BLaER1 (cell line): ENCODE measurements at regions not wholly inside any gene's neighbourhood (a gene's known extent, or its start where the extent isn't known, plus 50 kb on each side); places are given as distances from the start of the nearest gene placed in this dataset.
"Not testable (repeated sequence)": the region's sequence is repeated elsewhere in the genome, so short reads cannot be mapped to it uniquely, and the experiment has no call there.

Source experiments
- H3K27ac ChIP-seq: shearing (Covaris generic); formaldehyde crosslinking; 2 replicates; pipeline ENCODE4 v1.8.1; 2022
- H3K27me3 ChIP-seq: shearing (Covaris generic); formaldehyde crosslinking; 2 replicates; pipeline ENCODE4 v1.8.1; 2022
- H3K36me3 ChIP-seq: shearing (Covaris generic); formaldehyde crosslinking; 2 replicates; pipeline ENCODE4 v1.8.1; 2022
- H3K4me1 ChIP-seq: shearing (Covaris generic); formaldehyde crosslinking; 2 replicates; pipeline ENCODE4 v1.8.1; 2022
- H3K4me2 ChIP-seq: shearing (Covaris generic); formaldehyde crosslinking; 2 replicates; pipeline ENCODE4 v1.8.1; 2022
- H3K4me3 ChIP-seq: shearing (Covaris generic); formaldehyde crosslinking; 2 replicates; pipeline ENCODE4 v1.8.1; 2022
- H3K9ac ChIP-seq: shearing (Covaris generic); formaldehyde crosslinking; 2 replicates; pipeline ENCODE4 v1.8.1; 2022
- H3K9me3 ChIP-seq: shearing (Covaris generic); formaldehyde crosslinking; 2 replicates; pipeline ENCODE4 v1.8.1; 2022
- H4K20me1 ChIP-seq: shearing (Covaris generic); formaldehyde crosslinking; 2 replicates; pipeline ENCODE4 v1.8.1; 2022
- Cebpa-rat ChIP-seq: shearing (Covaris generic); IDR thresholded peaks from 2 replicates; pipeline ENCODE4 v1.8.1; 2022

DNA sequence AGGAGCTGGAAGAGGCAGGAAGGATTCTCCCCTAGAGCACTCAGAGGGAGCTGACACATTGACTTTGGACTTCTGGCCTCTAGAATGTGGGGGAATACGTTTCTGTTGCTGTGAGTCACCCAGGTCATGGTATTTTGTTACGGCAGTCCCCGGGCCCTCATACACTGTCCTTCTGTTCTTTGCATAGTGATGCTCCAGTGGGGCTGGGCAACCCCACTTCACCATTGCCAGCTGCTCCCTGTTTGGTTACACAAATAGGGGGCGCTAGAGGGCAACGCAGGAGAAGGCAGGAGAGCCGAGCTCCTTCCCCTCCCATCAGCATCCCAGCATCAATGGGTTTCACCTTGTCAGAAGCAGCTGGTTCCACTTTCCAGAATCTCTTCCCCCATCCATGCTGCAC lies 257.7 kb upstream of the FOXF1 start:
- Histone ChIP-seq H3K9ac (no peak overlapping the region), H3K4me3 (no peak overlapping the region), H3K9me3 (no peaks in the 10 kb centered on the region; the same call in 1 of the 2 replicates), H3K36me3 (no peaks in the 10 kb centered on the region), H3K4me1 (no peaks in the 10 kb centered on the region), H4K20me1 (no peaks in the 10 kb centered on the region), H3K4me2 (no peak overlapping the region), H3K27me3 (no peaks in the 10 kb centered on the region), H3K27ac (no peak overlapping the region)
- TF ChIP-seq Cebpa-rat, result no peak

GRCh38 chr16:86255966-86256365 lies 254.4 kb upstream of the FOXF1 start:
- Histone ChIP-seq H3K4me3 (no peak overlapping the region), H3K27me3 (no peaks in the 10 kb centered on the region), H4K20me1 (no peaks in the 10 kb centered on the region), H3K4me2 (no peak overlapping the region), H3K9me3 (peaks cover 3% of the 10 kb centered on the region; the same call in 1 of the 2 replicates), H3K36me3 (no peaks in the 10 kb centered on the region), H3K9ac (no peak overlapping the region), H3K4me1 (no peaks in the 10 kb centered on the region), H3K27ac (no peak overlapping the region)
- TF ChIP-seq Cebpa-rat, result no peak

- Histone ChIP-seq H3K9ac (no peak overlapping the region), H3K36me3 (no peaks in the 10 kb centered on the region), H3K4me3 (no peak overlapping the region), H4K20me1 (no peaks in the 10 kb centered on the region), H3K9me3 (peaks cover 13% of the 10 kb centered on the region), H3K27ac (no peak overlapping the region), H3K27me3 (no peaks in the 10 kb centered on the region), H3K4me2 (no peak overlapping the region), H3K4me1 (no peaks in the 10 kb centered on the region)
- TF ChIP-seq Cebpa-rat, result no peak
These were observed 253.3 kb upstream of the FOXF1 start for GRCh38 chr16:86256995-86257394.

DNA sequence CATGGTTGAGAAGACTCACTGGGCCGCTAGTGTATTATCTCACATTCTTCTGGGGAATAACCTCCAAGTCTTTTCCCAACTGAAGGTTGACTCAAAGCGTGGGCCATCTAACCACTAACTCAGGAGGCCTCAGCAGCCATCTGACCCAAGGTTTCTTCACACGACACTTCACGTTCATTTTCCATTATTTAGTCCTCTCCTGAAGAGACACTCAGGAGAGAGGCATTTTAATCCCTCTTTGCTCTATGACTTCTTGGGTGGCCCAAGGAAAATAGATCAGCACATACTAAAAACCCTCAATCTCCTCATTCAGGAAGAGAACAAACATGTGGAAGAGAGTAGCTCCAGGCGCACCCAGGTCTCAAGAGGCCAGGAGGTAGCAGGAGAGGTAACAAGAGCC lies 252.8 kb upstream of the FOXF1 start:
- Histone ChIP-seq H3K4me2 (no peak overlapping the region), H4K20me1 (no peaks in the 10 kb centered on the region), H3K36me3 (no peaks in the 10 kb centered on the region), H3K9ac (no peak overlapping the region), H3K27me3 (no peaks in the 10 kb centered on the region), H3K4me3 (no peak overlapping the region), H3K4me1 (no peaks in the 10 kb centered on the region), H3K9me3 (peaks cover 14% of the 10 kb centered on the region), H3K27ac (no peak overlapping the region)
- TF ChIP-seq Cebpa-rat, result no peak

DNA sequence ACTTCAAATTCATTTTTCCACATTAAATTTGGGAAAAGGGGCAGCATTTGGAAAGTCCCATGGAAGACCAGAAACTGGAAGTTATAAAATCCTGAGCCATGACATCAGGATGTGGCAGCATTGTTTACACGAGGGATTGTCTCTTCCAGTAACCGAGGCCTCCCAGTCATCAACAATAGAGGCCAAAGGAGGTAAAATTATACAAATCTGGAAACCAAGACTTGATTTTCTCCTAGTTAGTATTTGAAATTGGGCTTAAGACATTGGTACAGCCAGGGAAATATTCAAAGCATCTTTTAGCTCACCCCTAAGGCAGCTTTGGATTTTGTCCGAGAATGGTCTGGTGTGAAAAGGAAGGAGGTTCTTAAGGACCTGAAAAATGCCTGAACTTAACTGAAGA lies 251.6 kb upstream of the FOXF1 start:
- no peak overlapping the region for H3K27ac ChIP-seq

DNA sequence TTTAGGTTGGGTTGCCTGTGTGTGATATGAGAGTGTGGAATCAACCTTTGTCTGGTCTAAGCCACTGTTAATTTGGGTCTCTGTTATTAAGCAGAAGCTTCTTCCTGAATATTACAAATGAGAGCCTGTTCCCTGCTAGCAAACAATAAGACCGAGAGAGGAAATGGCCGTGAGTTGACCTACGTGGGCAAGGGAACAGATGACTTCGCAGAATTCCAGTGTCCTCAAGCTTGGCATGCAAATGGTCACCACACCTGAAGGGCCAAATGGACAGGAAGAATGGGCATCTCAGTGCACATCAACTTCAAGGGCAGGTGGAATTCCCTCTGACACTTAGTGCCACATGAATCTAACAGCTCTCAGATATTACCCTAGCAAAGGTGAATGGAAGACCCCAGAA lies 250.8 kb upstream of the FOXF1 start:
- Histone ChIP-seq H3K4me3 (no peak overlapping the region), H3K4me1 (no peaks in the 10 kb centered on the region), H3K4me2 (no peak overlapping the region), H3K27ac (no peak overlapping the region), H4K20me1 (no peaks in the 10 kb centered on the region), H3K36me3 (no peaks in the 10 kb centered on the region), H3K27me3 (no peaks in the 10 kb centered on the region), H3K9ac (no peak overlapping the region), H3K9me3 (peaks cover 14% of the 10 kb centered on the region)
- no peak for TF ChIP-seq Cebpa-rat

More for the DNA sequence above, 251.6 kb upstream of the FOXF1 start:
- Histone ChIP-seq H3K27me3 (no peaks in the 10 kb centered on the region), H4K20me1 (no peaks in the 10 kb centered on the region), H3K9ac (no peak overlapping the region), H3K36me3 (no peaks in the 10 kb centered on the region), H3K4me2 (no peak overlapping the region), H3K9me3 (peaks cover 14% of the 10 kb centered on the region), H3K4me1 (no peaks in the 10 kb centered on the region), H3K4me3 (no peak overlapping the region)
- TF ChIP-seq Cebpa-rat, result no peak

- Histone ChIP-seq H3K9me3 (peaks cover 14% of the 10 kb centered on the region), H3K4me2 (no peak overlapping the region), H3K9ac (no peak overlapping the region), H3K4me1 (no peaks in the 10 kb centered on the region), H3K4me3 (no peak overlapping the region), H3K36me3 (no peaks in the 10 kb centered on the region), H3K27me3 (no peaks in the 10 kb centered on the region), H4K20me1 (no peaks in the 10 kb centered on the region), H3K27ac (no peak overlapping the region)
- TF ChIP-seq Cebpa-rat, result no peak
These were observed 248.9 kb upstream of the FOXF1 start for GRCh38 chr16:86261379-86261778.

DNA sequence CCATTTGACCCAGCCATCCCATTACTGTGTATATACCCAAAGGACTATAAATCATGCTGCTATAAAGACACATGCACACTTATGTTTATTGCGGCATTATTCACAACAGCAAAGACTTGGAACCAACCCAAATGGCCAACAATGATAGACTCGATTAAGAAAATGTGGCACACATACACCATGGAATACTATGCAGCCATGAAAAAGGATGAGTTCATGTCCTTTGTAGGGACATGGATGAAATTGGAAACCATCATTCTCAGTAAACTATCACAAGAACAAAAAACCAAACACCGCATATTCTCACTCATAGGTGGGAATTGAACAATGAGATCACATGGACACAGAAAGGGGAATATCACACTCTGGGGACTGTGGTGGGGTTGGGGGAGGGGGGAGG lies 242.7 kb upstream of the FOXF1 start:
- H3K4me1 ChIP-seq, result peaks cover 15% of the 10 kb centered on the region
- not testable (repeated sequence) for H4K20me1 ChIP-seq, H3K4me3 ChIP-seq, H3K4me2 ChIP-seq, H3K9me3 ChIP-seq, H3K27me3 ChIP-seq, H3K27ac ChIP-seq, H3K36me3 ChIP-seq, H3K9ac ChIP-seq

- Histone ChIP-seq H3K4me2 (peak overlapping the region; percentile 35), H3K9ac (no peak overlapping the region)
- no peak for TF ChIP-seq Cebpa-rat
These were observed 239.6 kb upstream of the FOXF1 start for GRCh38 chr16:86270696-86271095.

DNA sequence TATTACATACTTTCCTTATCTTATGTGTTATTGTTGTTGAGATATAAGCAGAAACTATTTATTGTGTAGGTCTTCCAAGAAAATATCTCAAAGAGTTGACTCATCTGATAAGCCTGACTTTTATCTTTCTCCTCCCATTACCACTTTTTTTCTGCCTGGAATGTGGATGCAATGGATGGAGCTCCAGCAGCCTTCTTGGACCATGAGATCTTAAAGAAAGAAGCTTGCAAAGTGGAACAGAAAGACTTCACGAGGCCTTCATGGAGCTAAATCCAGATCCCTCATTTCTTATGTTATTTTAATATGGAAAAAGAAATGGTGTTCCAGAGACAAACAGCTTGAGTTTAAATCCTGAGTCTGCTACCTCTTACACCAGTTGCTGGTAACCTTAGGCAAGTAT lies 237.6 kb upstream of the FOXF1 start:
- no peak overlapping the region for H3K9ac ChIP-seq
- no peak overlapping the region for H3K4me2 ChIP-seq
- no peak overlapping the region for H3K4me3 ChIP-seq
- H3K36me3 ChIP-seq, result no peaks in the 10 kb centered on the region
- no peaks in the 10 kb centered on the region for H3K27me3 ChIP-seq
- no peaks in the 10 kb centered on the region for H4K20me1 ChIP-seq
- H3K27ac ChIP-seq, result no peak overlapping the region
- TF ChIP-seq Cebpa-rat, result no peak
- peaks cover 15% of the 10 kb centered on the region for H3K4me1 ChIP-seq
- H3K9me3 ChIP-seq, result no peaks in the 10 kb centered on the region

More at GRCh38 chr16:86270696-86271095, 239.6 kb upstream of the FOXF1 start:
- H3K36me3 ChIP-seq, result no peaks in the 10 kb centered on the region
- H3K9me3 ChIP-seq, result no peaks in the 10 kb centered on the region
- no peak overlapping the region for H3K4me3 ChIP-seq
- peaks cover 15% of the 10 kb centered on the region for H3K4me1 ChIP-seq
- H4K20me1 ChIP-seq, result no peaks in the 10 kb centered on the region
- H3K27me3 ChIP-seq, result no peaks in the 10 kb centered on the region
- H3K27ac ChIP-seq, result no peak overlapping the region

GRCh38 chr16:86277221-86277620 lies 233.1 kb upstream of the FOXF1 start:
- Histone ChIP-seq H3K27me3 (no peaks in the 10 kb centered on the region), H3K36me3 (no peaks in the 10 kb centered on the region), H3K9me3 (no peaks in the 10 kb centered on the region), H4K20me1 (no peaks in the 10 kb centered on the region), H3K4me1 (no peaks in the 10 kb centered on the region), H3K4me3 (no peak overlapping the region), H3K27ac (no peak overlapping the region), H3K4me2 (no peak overlapping the region), H3K9ac (no peak overlapping the region)
- no peak for TF ChIP-seq Cebpa-rat

DNA sequence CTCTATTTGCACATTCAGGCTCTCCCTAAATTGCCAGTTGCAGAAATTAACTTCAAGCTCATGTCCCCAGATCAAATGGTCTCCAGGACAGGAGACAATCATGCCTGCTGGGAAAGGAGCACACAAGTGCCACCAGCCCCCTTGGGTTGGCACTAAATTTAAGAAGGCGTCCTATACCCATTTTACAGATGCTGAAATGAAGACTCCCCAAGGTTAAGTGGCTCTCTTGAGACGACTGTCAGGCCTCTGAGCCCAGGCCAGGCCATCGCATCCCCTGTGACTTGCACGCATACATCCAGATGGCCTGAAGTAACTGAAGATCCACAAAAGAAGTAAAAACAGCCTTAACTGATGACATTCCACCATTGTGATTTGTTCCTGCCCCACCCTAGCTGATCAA lies 232.5 kb upstream of the FOXF1 start:
- not testable (repeated sequence) for H3K36me3 ChIP-seq, H3K4me2 ChIP-seq, H3K9me3 ChIP-seq, H3K27ac ChIP-seq, H3K4me3 ChIP-seq, H3K4me1 ChIP-seq, H4K20me1 ChIP-seq, H3K9ac ChIP-seq, H3K27me3 ChIP-seq
